Fibroblast of lung (primary cell): ENCODE measurements at regions not wholly inside any gene's neighbourhood (a gene's known extent, or its start where the extent isn't known, plus 50 kb on each side); places are given as distances from the start of the nearest gene placed in this dataset.
"Not testable (repeated sequence)": the region's sequence is repeated elsewhere in the genome, so short reads cannot be mapped to it uniquely, and the experiment has no call there.

Experiments
- DNase-seq, 2 donors: peaks; one replicate each; pipeline versions ENCODE4 v3.0.0 to v3.0.0-alpha.2; 2010; ENCODE audit warnings: low read depth in 2 of 2
- H2AFZ ChIP-seq: 2 replicates; pipeline ENCODE4 v1.5.1; 2012; ENCODE audit warnings: low read length, control low read depth, inconsistent platforms
- H3K27ac ChIP-seq: 2 replicates; pipeline ENCODE4 v1.5.1; 2011; ENCODE audit warnings: low read length, control low read depth; ENCODE audit not compliant: insufficient read depth
- H3K27me3 ChIP-seq: 2 replicates; pipeline ENCODE4 v1.5.1; 2011; ENCODE audit warnings: mild to moderate bottlenecking, low read length; ENCODE audit not compliant: control insufficient read depth, insufficient read depth
- H3K36me3 ChIP-seq: 2 replicates; pipeline ENCODE4 v1.5.1; 2011; ENCODE audit warnings: low read length; ENCODE audit not compliant: control insufficient read depth, insufficient read depth
- H3K4me1 ChIP-seq: 2 replicates; pipeline ENCODE4 v1.5.1; 2011; ENCODE audit warnings: low read length; ENCODE audit not compliant: control insufficient read depth, insufficient read depth; ENCODE audit errors: extremely low read depth
- H3K4me2 ChIP-seq: 2 replicates; pipeline ENCODE4 v1.5.1; 2011; ENCODE audit warnings: low read length, control low read depth; ENCODE audit not compliant: insufficient read depth; ENCODE audit errors: extremely low read depth
- H3K4me3 ChIP-seq, 4 experiments: fragments of 200-600 bp in 1 of 4; sonication (generic) in 1 of 4; replicated peaks in 1 of 4; 2 replicates each; pipeline ENCODE4 v1.5.1; 2011 to 2016; ENCODE audit warnings: low read length in 4 of 4, low read depth in 3 of 4, mild to moderate bottlenecking in 3 of 4, control low read depth in 2 of 4, inconsistent platforms in 1 of 4, mixed read lengths in 1 of 4; ENCODE audit not compliant: insufficient read depth in 1 of 4; ENCODE audit errors: control extremely low read depth in 1 of 4
- H3K79me2 ChIP-seq: 2 replicates; pipeline ENCODE4 v1.5.1; 2012; ENCODE audit warnings: mild to moderate bottlenecking, low read length, inconsistent platforms; ENCODE audit not compliant: control insufficient read depth, insufficient read depth
- H3K9ac ChIP-seq: 2 replicates; pipeline ENCODE4 v1.5.1; 2011; ENCODE audit warnings: mild to moderate bottlenecking, low read length, control low read depth; ENCODE audit not compliant: insufficient read depth
- H3K9me3 ChIP-seq: 2 replicates; pipeline ENCODE4 v1.5.1; 2012; ENCODE audit warnings: low read depth, low read length; ENCODE audit not compliant: control insufficient read depth, insufficient read depth
- H4K20me1 ChIP-seq: 2 replicates; pipeline ENCODE4 v1.5.1; 2011; ENCODE audit warnings: low read length; ENCODE audit not compliant: control insufficient read depth, insufficient read depth; ENCODE audit errors: extremely low read depth
- CTCF ChIP-seq, 2 donors: IDR thresholded peaks in 1 of 2; conservative IDR thresholded peaks in 1 of 2; 1 replicate in 1 of 2; 2 replicates in 1 of 2; pipeline ENCODE4 v1.5.1; 2011 to 2012; ENCODE audit warnings: low read length in 2 of 2, control low read depth in 1 of 2, inconsistent platforms in 1 of 2, low read depth in 1 of 2, mild to moderate bottlenecking in 1 of 2
- EZH2 ChIP-seq: IDR thresholded peaks from 2 replicates; pipeline ENCODE4 v1.5.1; 2012; ENCODE audit warnings: low read length, control low read depth, mild to moderate bottlenecking; ENCODE audit errors: missing control alignments

GRCh38 chr10:26368463-26368862 lies 69.7 kb upstream of the APBB1IP start:
- H2AFZ ChIP-seq, result no peak overlapping the region
- H3K9me3 ChIP-seq, result no peaks in the 10 kb centered on the region
- H3K36me3 ChIP-seq, result no peaks in the 10 kb centered on the region
- H3K79me2 ChIP-seq, result no peaks in the 10 kb centered on the region
- TF ChIP-seq CTCF (conservative IDR thresholded peaks at IDR 0.05 in 1 of 2, IDR thresholded peaks at IDR 0.05 in 1 of 2; ENCODE audit: low read depth in 1 of 2, low read length in 2 of 2), result no peak
- TF ChIP-seq EZH2, result no peak
- H3K9ac ChIP-seq, result no peak overlapping the region
- H3K4me2 ChIP-seq, result no peak overlapping the region
- H3K4me1 ChIP-seq, result no peaks in the 10 kb centered on the region
- no peak overlapping the region for H3K27ac ChIP-seq
- no peaks in the 10 kb centered on the region for H4K20me1 ChIP-seq
- no peak overlapping the region for H3K4me3 ChIP-seq
- no peaks in the 10 kb centered on the region for H3K27me3 ChIP-seq
- no peak for DNase-seq

GRCh38 chr10:26372513-26373354 lies 65.4 kb upstream of the APBB1IP start:
- Histone ChIP-seq H3K79me2 (no peaks in the 10 kb centered on the region), H3K36me3 (no peaks in the 10 kb centered on the region), H3K9ac (no peak overlapping the region), H3K9me3 (no peaks in the 10 kb centered on the region), H4K20me1 (no peaks in the 10 kb centered on the region), H3K4me2 (no peak overlapping the region), H2AFZ (no peak overlapping the region), H3K4me3 (no peak overlapping the region), H3K27ac (no peak overlapping the region), H3K4me1 (no peaks in the 10 kb centered on the region), H3K27me3 (no peaks in the 10 kb centered on the region)
- no peak for TF ChIP-seq EZH2
- no peak for TF ChIP-seq CTCF (conservative IDR thresholded peaks at IDR 0.05 in 1 of 2, IDR thresholded peaks at IDR 0.05 in 1 of 2; ENCODE audit: low read depth in 1 of 2, low read length in 2 of 2)
- no peak for DNase-seq

- no peak overlapping the region for H3K4me3 ChIP-seq
- H3K27ac ChIP-seq, result no peak overlapping the region
- H3K4me1 ChIP-seq, result no peaks in the 10 kb centered on the region
- no peaks in the 10 kb centered on the region for H3K36me3 ChIP-seq
- H2AFZ ChIP-seq, result no peak overlapping the region
- no peaks in the 10 kb centered on the region for H3K79me2 ChIP-seq
- H3K4me2 ChIP-seq, result no peak overlapping the region
- DNase-seq, result no peak
- no peak for TF ChIP-seq EZH2
- no peak for TF ChIP-seq CTCF (conservative IDR thresholded peaks at IDR 0.05 in 1 of 2, IDR thresholded peaks at IDR 0.05 in 1 of 2; ENCODE audit: low read depth in 1 of 2, low read length in 2 of 2)
- no peaks in the 10 kb centered on the region for H4K20me1 ChIP-seq
- H3K9ac ChIP-seq, result no peak overlapping the region
- no peaks in the 10 kb centered on the region for H3K9me3 ChIP-seq
- H3K27me3 ChIP-seq, result no peaks in the 10 kb centered on the region
Measured at GRCh38 chr10:26374426-26374825, 63.7 kb upstream of the APBB1IP start.

GRCh38 chr10:26377224-26377810 lies 60.8 kb upstream of the APBB1IP start:
- H2AFZ ChIP-seq, H3K79me2 ChIP-seq, H3K36me3 ChIP-seq, H3K4me1 ChIP-seq, H3K4me3 ChIP-seq, H3K9ac ChIP-seq, DNase-seq, H3K4me2 ChIP-seq, H4K20me1 ChIP-seq, H3K27me3 ChIP-seq, H3K9me3 ChIP-seq, H3K27ac ChIP-seq: not testable (repeated sequence)
